IPS-18a (cell line): ENCODE measurements at regions not wholly inside any gene's neighbourhood (a gene's known extent, or its start where the extent isn't known, plus 50 kb on each side); places are given as distances from the start of the nearest gene placed in this dataset.

Source experiments
- H3K27ac ChIP-seq: one replicate; pipeline ENCODE4 v1.5.1; 2013; ENCODE audit warnings: low read length
- H3K27me3 ChIP-seq: one replicate; pipeline ENCODE4 v1.6.1; 2013; ENCODE audit warnings: mild to moderate bottlenecking, low read length; ENCODE audit not compliant: control insufficient read depth, insufficient read depth
- H3K36me3 ChIP-seq: one replicate; pipeline ENCODE4 v1.6.1; 2013; ENCODE audit warnings: low read depth, low read length; ENCODE audit not compliant: control insufficient read depth
- H3K4me1 ChIP-seq: one replicate; pipeline ENCODE4 v1.6.1; 2013; ENCODE audit warnings: low read depth, low read length; ENCODE audit not compliant: control insufficient read depth
- H3K4me3 ChIP-seq: one replicate; pipeline ENCODE4 v1.5.1; 2013; ENCODE audit warnings: low read length
- H3K9ac ChIP-seq: one replicate; pipeline ENCODE4 v1.6.1; 2013; ENCODE audit warnings: mild to moderate bottlenecking, low read length, moderate library complexity
- H3K9me3 ChIP-seq: one replicate; pipeline ENCODE4 v1.6.1; 2013; ENCODE audit warnings: low read depth, low read length; ENCODE audit not compliant: control insufficient read depth

GRCh38 chr2:175398848-175399247 is 217.3 kb upstream of the ATP5MC3 start:
- no peaks in the 10 kb centered on the region for H3K27me3 ChIP-seq
- H3K9ac ChIP-seq: no peak overlapping the region
- H3K9me3 ChIP-seq: no peaks in the 10 kb centered on the region
- H3K36me3 ChIP-seq: no peaks in the 10 kb centered on the region
- no peak overlapping the region for H3K4me3 ChIP-seq
- H3K27ac ChIP-seq: no peak overlapping the region
- no peaks in the 10 kb centered on the region for H3K4me1 ChIP-seq

- Histone ChIP-seq H3K4me3 (no peak overlapping the region), H3K27ac (no peak overlapping the region), H3K36me3 (no peaks in the 10 kb centered on the region), H3K4me1 (no peaks in the 10 kb centered on the region), H3K27me3 (no peaks in the 10 kb centered on the region), H3K9me3 (no peaks in the 10 kb centered on the region), H3K9ac (no peak overlapping the region)
Observed at GRCh38 chr2:175396696-175397095, 215.2 kb upstream of the ATP5MC3 start.

GRCh38 chr2:175393851-175394250 is 212.3 kb upstream of the ATP5MC3 start:
- Histone ChIP-seq H3K4me3 (no peak overlapping the region), H3K9me3 (no peaks in the 10 kb centered on the region), H3K4me1 (no peaks in the 10 kb centered on the region), H3K27me3 (no peaks in the 10 kb centered on the region), H3K36me3 (no peaks in the 10 kb centered on the region), H3K9ac (no peak overlapping the region), H3K27ac (no peak overlapping the region)

GRCh38 chr2:175383286-175383685 is 201.8 kb upstream of the ATP5MC3 start:
- peaks cover 21% of the 10 kb centered on the region for H3K9me3 ChIP-seq
- no peak overlapping the region for H3K27ac ChIP-seq
- no peak overlapping the region for H3K9ac ChIP-seq
- no peaks in the 10 kb centered on the region for H3K4me1 ChIP-seq
- no peak overlapping the region for H3K4me3 ChIP-seq
- H3K27me3 ChIP-seq: no peaks in the 10 kb centered on the region
- no peaks in the 10 kb centered on the region for H3K36me3 ChIP-seq

- H3K9me3 ChIP-seq: no peaks in the 10 kb centered on the region
- H3K27me3 ChIP-seq: no peaks in the 10 kb centered on the region
- H3K9ac ChIP-seq: no peak overlapping the region
- no peaks in the 10 kb centered on the region for H3K36me3 ChIP-seq
- peaks cover 10% of the 10 kb centered on the region for H3K4me1 ChIP-seq
- H3K27ac ChIP-seq: no peak overlapping the region
- H3K4me3 ChIP-seq: no peak overlapping the region
Observed at GRCh38 chr2:175373729-175374128, 192.2 kb upstream of the ATP5MC3 start.

GRCh38 chr2:175372704-175373701 is 191.5 kb upstream of the ATP5MC3 start:
- H3K27me3 ChIP-seq: no peaks in the 10 kb centered on the region
- peaks cover 10% of the 10 kb centered on the region for H3K4me1 ChIP-seq
- H3K9ac ChIP-seq: no peak overlapping the region
- no peaks in the 10 kb centered on the region for H3K36me3 ChIP-seq
- no peak overlapping the region for H3K4me3 ChIP-seq
- no peak overlapping the region for H3K27ac ChIP-seq
- H3K9me3 ChIP-seq: no peaks in the 10 kb centered on the region

- peaks cover 4% of the 10 kb centered on the region for H3K27me3 ChIP-seq
- H3K9ac ChIP-seq: no peak overlapping the region
- no peak overlapping the region for H3K4me3 ChIP-seq
- peaks cover 10% of the 10 kb centered on the region for H3K4me1 ChIP-seq
- no peak overlapping the region for H3K27ac ChIP-seq
- H3K9me3 ChIP-seq: no peaks in the 10 kb centered on the region
- H3K36me3 ChIP-seq: no peaks in the 10 kb centered on the region
Observed at GRCh38 chr2:175371378-175371777, 189.9 kb upstream of the ATP5MC3 start.

GRCh38 chr2:175366815-175367214 is 185.3 kb upstream of the ATP5MC3 start:
- Histone ChIP-seq H3K4me1 (no peaks in the 10 kb centered on the region), H3K9me3 (no peaks in the 10 kb centered on the region), H3K9ac (no peak overlapping the region), H3K27ac (no peak overlapping the region), H3K4me3 (no peak overlapping the region), H3K36me3 (no peaks in the 10 kb centered on the region), H3K27me3 (peaks cover 5% of the 10 kb centered on the region)

- Histone ChIP-seq H3K9me3 (no peaks in the 10 kb centered on the region), H3K9ac (no peak overlapping the region), H3K4me3 (no peak overlapping the region), H3K4me1 (no peaks in the 10 kb centered on the region), H3K36me3 (no peaks in the 10 kb centered on the region), H3K27ac (no peak overlapping the region), H3K27me3 (peaks cover 5% of the 10 kb centered on the region)
Observed at GRCh38 chr2:175363699-175364098, 182.2 kb upstream of the ATP5MC3 start.

GRCh38 chr2:175362331-175362730 is 180.8 kb upstream of the ATP5MC3 start:
- no peak overlapping the region for H3K27ac ChIP-seq
- no peak overlapping the region for H3K9ac ChIP-seq
- H3K4me1 ChIP-seq: no peaks in the 10 kb centered on the region
- no peaks in the 10 kb centered on the region for H3K9me3 ChIP-seq
- H3K4me3 ChIP-seq: no peak overlapping the region
- peaks cover 5% of the 10 kb centered on the region for H3K27me3 ChIP-seq
- H3K36me3 ChIP-seq: no peaks in the 10 kb centered on the region

- Histone ChIP-seq H3K27ac (no peak overlapping the region), H3K27me3 (no peaks in the 10 kb centered on the region), H3K36me3 (no peaks in the 10 kb centered on the region), H3K4me1 (no peaks in the 10 kb centered on the region), H3K9ac (no peak overlapping the region), H3K9me3 (no peaks in the 10 kb centered on the region), H3K4me3 (no peak overlapping the region)
Observed at GRCh38 chr2:175359710-175360109, 178.2 kb upstream of the ATP5MC3 start.

- no peaks in the 10 kb centered on the region for H3K9me3 ChIP-seq
- H3K4me1 ChIP-seq: no peaks in the 10 kb centered on the region
- no peaks in the 10 kb centered on the region for H3K36me3 ChIP-seq
- H3K27ac ChIP-seq: no peak overlapping the region
- H3K4me3 ChIP-seq: no peak overlapping the region
- H3K27me3 ChIP-seq: no peaks in the 10 kb centered on the region
- H3K9ac ChIP-seq: no peak overlapping the region
Observed at GRCh38 chr2:175356901-175357300, 175.4 kb upstream of the ATP5MC3 start.
